H1 (cell line): ENCODE measurements at regions not wholly inside any gene's neighbourhood (a gene's known extent, or its start where the extent isn't known, plus 50 kb on each side); places are given as distances from the start of the nearest gene placed in this dataset.
A peak's percentile ranks its signal among the peaks of the same experiment; 100 is the strongest.

Experiments
- CTCF ChIA-PET: fragments of 300-600 bp; sonication (Branson Sonifier 250); formaldehyde crosslinking; loops from one replicate; lab custom pipeline; 2021; ENCODE audit not compliant: partially characterized antibody; lab: Charles Lee
- POLR2A ChIA-PET: fragments of 300-600 bp; sonication (Branson Sonifier 250); formaldehyde crosslinking; loops from one replicate; lab custom pipeline; 2021; ENCODE audit warnings: inconsistent platforms; ENCODE audit not compliant: partially characterized antibody; lab: Charles Lee
- DNase-seq, 2 experiments: peaks; one replicate each; pipeline versions ENCODE4 v3.0.0 to v3.0.0-alpha.2; 2010 to 2022; ENCODE audit warnings: low spot score in 2 of 2, low read depth in 1 of 2, mixed read lengths in 1 of 2
- FAIRE-seq: peaks from 2 replicates; lab custom pipeline; 2011; peaks lifted over from hg19 to GRCh38; lab: Jason Lieb, UNC
- H2AFZ ChIP-seq: 2 replicates; pipeline ENCODE4 v1.8.1; 2012; ENCODE audit warnings: low read length, inconsistent platforms
- H2AK5ac ChIP-seq: 2 replicates; pipeline ENCODE4 v1.6.1; 2013; ENCODE audit warnings: low read depth, low read length
- H2BK120ac ChIP-seq: replicated peaks from 2 replicates; pipeline ENCODE3; 2013; ENCODE audit warnings: low read depth, low read length, inconsistent platforms
- H2BK12ac ChIP-seq: 2 replicates; pipeline ENCODE4 v1.6.1; 2013; ENCODE audit warnings: low read depth, low read length
- H2BK15ac ChIP-seq: 2 replicates; pipeline ENCODE4 v1.6.1; 2013; ENCODE audit warnings: low read length
- H2BK20ac ChIP-seq: 2 replicates; pipeline ENCODE4 v1.6.1; 2013; ENCODE audit warnings: low read length
- H2BK5ac ChIP-seq: 2 replicates; pipeline ENCODE4 v1.6.1; 2013; ENCODE audit warnings: low read depth, low read length
- H3K14ac ChIP-seq: 2 replicates; pipeline ENCODE4 v1.6.1; 2013; ENCODE audit warnings: inconsistent platforms; ENCODE audit not compliant: insufficient read length
- H3K18ac ChIP-seq: 2 replicates; pipeline ENCODE4 v1.6.1; 2013; ENCODE audit warnings: low read length; ENCODE audit errors: extremely low read depth
- H3K23ac ChIP-seq: 2 replicates; pipeline ENCODE4 v1.6.1; 2013; ENCODE audit warnings: inconsistent platforms; ENCODE audit not compliant: insufficient read length
- H3K23me2 ChIP-seq: 2 replicates; pipeline ENCODE4 v1.6.1; 2013; ENCODE audit warnings: low read depth, low read length
- H3K27ac ChIP-seq: 2 replicates; pipeline ENCODE4 v1.6.1; 2011; ENCODE audit warnings: low read depth, low read length, inconsistent platforms
- H3K27me3 ChIP-seq, 4 experiments: replicated peaks in 1 of 4; 1 replicate in 1 of 4; 2 replicates in 3 of 4; pipeline versions ENCODE4 v1.6.1 to v1.8.1; 2011 to 2013; ENCODE audit warnings: low read length in 3 of 4, mild to moderate bottlenecking in 3 of 4, inconsistent platforms in 2 of 4, mixed read lengths in 2 of 4, moderate library complexity in 1 of 4; ENCODE audit not compliant: control insufficient read depth in 3 of 4, insufficient read depth in 3 of 4; ENCODE audit errors: extremely low read depth in 1 of 4
- H3K36me3 ChIP-seq, 4 experiments: 2 replicates each; pipeline versions ENCODE4 v1.6.1 to v1.8.1; 2011 to 2013; ENCODE audit warnings: mild to moderate bottlenecking in 4 of 4, low read length in 3 of 4, moderate library complexity in 2 of 4, control low read depth in 1 of 4, inconsistent platforms in 1 of 4; ENCODE audit not compliant: insufficient read depth in 4 of 4, control insufficient read depth in 2 of 4
- H3K4ac ChIP-seq: replicated peaks from 2 replicates; pipeline ENCODE3; 2013; ENCODE audit warnings: low read length, low read depth, mixed read lengths, inconsistent platforms; ENCODE audit not compliant: insufficient read length
- H3K4me1 ChIP-seq, 4 experiments: replicated peaks in 1 of 4; 1 replicate in 1 of 4; 2 replicates in 3 of 4; pipeline versions ENCODE4 v1.6.1 to v1.8.1; 2011 to 2013; ENCODE audit warnings: low read length in 3 of 4, inconsistent platforms in 2 of 4, mixed read lengths in 1 of 4; ENCODE audit not compliant: insufficient read depth in 4 of 4, control insufficient read depth in 3 of 4
- H3K4me2 ChIP-seq, 2 experiments: 2 replicates each; pipeline versions ENCODE4 v1.6.1 to v1.8.1; 2011 to 2013; ENCODE audit warnings: low read depth in 2 of 2, low read length in 2 of 2, control low read depth in 1 of 2, inconsistent platforms in 1 of 2, mild to moderate bottlenecking in 1 of 2; ENCODE audit not compliant: insufficient read depth in 1 of 2
- H3K4me3 ChIP-seq, 4 experiments: fragments of 200-600, 300-600 bp in 1 of 4; sonication (generic), shearing (Covaris generic), sonication (Bioruptor Twin) in 1 of 4; 2 replicates each; pipeline versions ENCODE4 v1.5.1 to v1.8.1; 2011 to 2016; ENCODE audit warnings: low read length in 4 of 4, low read depth in 3 of 4, control low read depth in 2 of 4, inconsistent platforms in 2 of 4, mild to moderate bottlenecking in 2 of 4, mixed read lengths in 1 of 4, moderate library complexity in 1 of 4; ENCODE audit not compliant: insufficient read depth in 2 of 4; ENCODE audit errors: extremely low read depth in 1 of 4
- H3K56ac ChIP-seq: replicated peaks from 2 replicates; pipeline ENCODE3; 2013; ENCODE audit warnings: low read depth, mild to moderate bottlenecking, mixed read lengths, low read length, inconsistent platforms; ENCODE audit not compliant: insufficient read length
- H3K79me1 ChIP-seq: 2 replicates; pipeline ENCODE4 v1.6.1; 2013; ENCODE audit warnings: low read depth, low read length, control low read depth
- H3K79me2 ChIP-seq, 2 experiments: 2 replicates each; pipeline versions ENCODE4 v1.6.1 to v1.8.1; 2012 to 2013; ENCODE audit warnings: low read length in 2 of 2, mild to moderate bottlenecking in 2 of 2, inconsistent platforms in 1 of 2; ENCODE audit not compliant: insufficient read depth in 2 of 2, control insufficient read depth in 1 of 2
- H3K9ac ChIP-seq, 4 experiments: replicated peaks in 1 of 4; 1 replicate in 1 of 4; 2 replicates in 3 of 4; pipeline versions ENCODE4 v1.6.1 to v1.8.1; 2011 to 2013; ENCODE audit warnings: low read depth in 3 of 4, low read length in 3 of 4, control low read depth in 2 of 4, mild to moderate bottlenecking in 2 of 4, moderate library complexity in 2 of 4, inconsistent platforms in 1 of 4; ENCODE audit errors: extremely low read depth in 1 of 4
- H3K9me3 ChIP-seq, 2 experiments: 2 replicates each; pipeline versions ENCODE4 v1.6.1 to v1.8.1; 2012 to 2013; ENCODE audit warnings: mild to moderate bottlenecking in 2 of 2, moderate library complexity in 2 of 2, control low read depth in 1 of 2, inconsistent platforms in 1 of 2, low read depth in 1 of 2, low read length in 1 of 2, mixed read lengths in 1 of 2; ENCODE audit not compliant: insufficient read depth in 2 of 2
- H4K20me1 ChIP-seq, 2 experiments: replicated peaks in 1 of 2; 2 replicates each; pipeline versions ENCODE3 to v1.8.1; 2011 to 2013; ENCODE audit warnings: inconsistent platforms in 2 of 2, low read length in 2 of 2, mild to moderate bottlenecking in 1 of 2; ENCODE audit not compliant: insufficient read depth in 2 of 2, control insufficient read depth in 1 of 2
- H4K5ac ChIP-seq: 2 replicates; pipeline ENCODE4 v1.6.1; 2013; ENCODE audit warnings: low read length, low read depth, mixed read lengths, inconsistent platforms; ENCODE audit not compliant: insufficient read length
- H4K8ac ChIP-seq: 2 replicates; pipeline ENCODE4 v1.8.0; 2013; ENCODE audit warnings: mild to moderate bottlenecking, moderate library complexity, low read length, inconsistent platforms; ENCODE audit not compliant: insufficient read depth; ENCODE audit errors: extremely low read depth
- H4K91ac ChIP-seq: replicated peaks from 2 replicates; pipeline ENCODE3; 2013; ENCODE audit warnings: low read length, mixed read lengths, inconsistent platforms; ENCODE audit not compliant: insufficient read length
- KDM4A ChIP-seq: IDR thresholded peaks from one replicate; pipeline ENCODE4 v1.7.1; 2012; ENCODE audit warnings: low read depth, mild to moderate bottlenecking, moderate library complexity, low read length, inconsistent platforms; ENCODE audit not compliant: severe bottlenecking
- MAFK ChIP-seq: IDR thresholded peaks from 2 replicates; pipeline ENCODE4 v1.6.1; 2012; ENCODE audit warnings: low read depth, mild to moderate bottlenecking, improper control_type of control experiment, low read length
- RAD21 ChIP-seq, 2 experiments: IDR thresholded peaks in 1 of 2; conservative IDR thresholded peaks in 1 of 2; 2 replicates each; pipeline ENCODE4 v1.6.1; 2011; ENCODE audit warnings: low read depth in 2 of 2, low read length in 2 of 2, improper control_type of control experiment in 1 of 2, inconsistent platforms in 1 of 2, mild to moderate bottlenecking in 1 of 2, moderate library complexity in 1 of 2
- WGBS, 2 experiments: shearing (Covaris generic) in 1 of 2; methylation state at CpG; one replicate each; pipeline versions ENCODE4 v1.1.6 to v1.1.7; 2013 to 2015; ENCODE audit warnings: low lambda C conversion rate in 2 of 2, mixed read lengths in 2 of 2, inconsistent platforms in 1 of 2, low coverage in 1 of 2, missing lambda C conversion rate in 1 of 2; ENCODE audit not compliant: insufficient replicate concordance in 2 of 2, insufficient coverage in 1 of 2, insufficient read length in 1 of 2; ENCODE audit errors: extremely low coverage in 1 of 2, missing lambda C conversion rate in 1 of 2; 5-methylcytosine and 5-hydroxymethylcytosine counted together
- TF ChIP-seq, protein P1 (sequence below), 3 experiments: IDR thresholded peaks; 1 replicate in 2 of 3; 2 replicates in 1 of 3; pipeline versions ENCODE4 v1.5.1 to v1.6.1; 2011; ENCODE audit warnings: low read length in 3 of 3, mild to moderate bottlenecking in 3 of 3, inconsistent platforms in 2 of 3, low read depth in 1 of 3, moderate library complexity in 1 of 3; ENCODE audit not compliant: insufficient read depth in 1 of 3; ENCODE audit errors: control extremely low read depth in 1 of 3

- Histone ChIP-seq H3K56ac (no peak overlapping the region), H2AK5ac (no peak overlapping the region), H2BK5ac (no peak overlapping the region), H3K27me3 (no peaks in the 10 kb centered on the region), H2BK15ac (no peak overlapping the region), H4K8ac (no peak overlapping the region), H3K4me1 (peaks cover 0 to 9% (median 2%) of the 10 kb centered on the region in 4 experiments; a peak in 2 of 7 replicates), H3K36me3 (no peaks in the 10 kb centered on the region), H3K4me3 (no peak overlapping the region), H3K4ac (no peak overlapping the region), H3K79me2 (no peaks in the 10 kb centered on the region), H2BK120ac (no peak overlapping the region), H3K79me1 (no peaks in the 10 kb centered on the region), H3K18ac (no peak overlapping the region), H4K20me1 (no peaks in the 10 kb centered on the region), H2AFZ (no peak overlapping the region), H3K9me3 (no peaks in the 10 kb centered on the region), H4K5ac (no peak overlapping the region), H3K23ac (no peak overlapping the region), H2BK12ac (no peak overlapping the region), H3K27ac (no peak overlapping the region), H3K23me2 (no peaks in the 10 kb centered on the region), H3K9ac (no peak overlapping the region), H2BK20ac (no peak overlapping the region), H4K91ac (no peak overlapping the region), H3K4me2 (no peak overlapping the region), H3K14ac (no peak overlapping the region)
- POLR2A ChIA-PET = no interaction called here
- CTCF ChIA-PET = interaction anchor here (0.5 to 1.6 kb wide), 8 partner anchors 11 to 230 kb away, joined by 3 to 6 read pairs (median 3); no protein-coding TSS in a partner anchor
- FAIRE-seq (no peak), DNase-seq (no peak)
- WGBS, 2 experiments = 89% methylated on average over 1 of the region's 1 CpG; no CpG with 5 or more reads in 1 of the 2 experiments
- no peak for TF ChIP-seq KDM4A
- TF ChIP-seq RAD21 (IDR thresholded peaks at IDR 0.05 in 1 of 2, conservative IDR thresholded peaks at IDR 0.05 in 1 of 2; ENCODE audit: low read depth in 2 of 2, low read length in 2 of 2) = peak; percentile 22 to 42; a peak in 3 of 4 replicates
- TF ChIP-seq, protein P1, sequence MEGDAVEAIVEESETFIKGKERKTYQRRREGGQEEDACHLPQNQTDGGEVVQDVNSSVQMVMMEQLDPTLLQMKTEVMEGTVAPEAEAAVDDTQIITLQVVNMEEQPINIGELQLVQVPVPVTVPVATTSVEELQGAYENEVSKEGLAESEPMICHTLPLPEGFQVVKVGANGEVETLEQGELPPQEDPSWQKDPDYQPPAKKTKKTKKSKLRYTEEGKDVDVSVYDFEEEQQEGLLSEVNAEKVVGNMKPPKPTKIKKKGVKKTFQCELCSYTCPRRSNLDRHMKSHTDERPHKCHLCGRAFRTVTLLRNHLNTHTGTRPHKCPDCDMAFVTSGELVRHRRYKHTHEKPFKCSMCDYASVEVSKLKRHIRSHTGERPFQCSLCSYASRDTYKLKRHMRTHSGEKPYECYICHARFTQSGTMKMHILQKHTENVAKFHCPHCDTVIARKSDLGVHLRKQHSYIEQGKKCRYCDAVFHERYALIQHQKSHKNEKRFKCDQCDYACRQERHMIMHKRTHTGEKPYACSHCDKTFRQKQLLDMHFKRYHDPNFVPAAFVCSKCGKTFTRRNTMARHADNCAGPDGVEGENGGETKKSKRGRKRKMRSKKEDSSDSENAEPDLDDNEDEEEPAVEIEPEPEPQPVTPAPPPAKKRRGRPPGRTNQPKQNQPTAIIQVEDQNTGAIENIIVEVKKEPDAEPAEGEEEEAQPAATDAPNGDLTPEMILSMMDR (IDR thresholded peaks at IDR 0.05; ENCODE audit: control extremely low read depth in 1 of 3, insufficient read depth in 1 of 3, low read depth in 1 of 3, low read length in 3 of 3) = peak in 1 of 3 experiments; percentile 17; a peak in 1 of 4 replicates
- TF ChIP-seq MAFK = peak; percentile 30; the same call in 1 of the 2 replicates
These were observed 527.2 kb downstream of the KCTD16 start for GRCh38 chr5:144697847-144698262.
